PFSK-1 (cell line): ENCODE measurements at regions not wholly inside any gene's neighbourhood (a gene's known extent, or its start where the extent isn't known, plus 50 kb on each side); places are given as distances from the start of the nearest gene placed in this dataset.

ENCODE experiments used
- FOXP2 ChIP-seq: optimal IDR thresholded peaks from 2 replicates; pipeline ENCODE3; 2011; ENCODE audit warnings: borderline replicate concordance, control low read depth, inconsistent platforms; ENCODE audit not compliant: insufficient read depth; ENCODE audit errors: extremely low read length, extremely low read depth
- POLR2AphosphoS5 ChIP-seq: IDR thresholded peaks from 2 replicates; pipeline ENCODE4 v1.6.1; 2012; ENCODE audit warnings: low read depth, mild to moderate bottlenecking, control low read depth, low read length, moderate library complexity
- REST ChIP-seq, 2 experiments: IDR thresholded peaks; 2 replicates each; pipeline versions ENCODE4 v1.6.1 to v1.8.0; 2011 to 2012; ENCODE audit warnings: low read depth in 2 of 2, low read length in 2 of 2, control low read depth in 1 of 2, inconsistent platforms in 1 of 2, mild to moderate bottlenecking in 1 of 2, moderate library complexity in 1 of 2; ENCODE audit not compliant: insufficient read depth in 1 of 2
- SIN3A ChIP-seq: IDR thresholded peaks from 2 replicates; pipeline ENCODE4 v1.6.1; 2012; ENCODE audit warnings: mild to moderate bottlenecking, low read length, moderate library complexity, borderline replicate concordance; ENCODE audit not compliant: insufficient read depth
- TAF1 ChIP-seq: IDR thresholded peaks from 2 replicates; pipeline ENCODE4 v1.6.1; 2012; ENCODE audit warnings: low read length, control low read depth, borderline replicate concordance; ENCODE audit not compliant: insufficient read depth

- TF ChIP-seq REST (IDR thresholded peaks at IDR 0.05; ENCODE audit: insufficient read depth in 1 of 2, low read depth in 2 of 2, low read length in 2 of 2): no peak
- no peak for TF ChIP-seq POLR2AphosphoS5
- TF ChIP-seq FOXP2: no peak
These were observed 165.0 kb downstream of the MAFB start for GRCh38 chr20:40524071-40524470.

- TF ChIP-seq SIN3A (no peak), TAF1 (no peak), POLR2AphosphoS5 (no peak), REST (IDR thresholded peaks at IDR 0.05; ENCODE audit: insufficient read depth in 1 of 2, low read depth in 2 of 2, low read length in 2 of 2) (no peak), FOXP2 (no peak)
These were observed 166.6 kb downstream of the MAFB start for GRCh38 chr20:40522405-40522804.

- no peak for TF ChIP-seq POLR2AphosphoS5
- TF ChIP-seq FOXP2: no peak
- no peak for TF ChIP-seq TAF1
- TF ChIP-seq SIN3A: no peak
- TF ChIP-seq REST (IDR thresholded peaks at IDR 0.05; ENCODE audit: insufficient read depth in 1 of 2, low read depth in 2 of 2, low read length in 2 of 2): no peak
These were observed 167.1 kb downstream of the MAFB start for GRCh38 chr20:40521962-40522361.

- TF ChIP-seq SIN3A (no peak), FOXP2 (no peak)
These were observed 169.1 kb downstream of the MAFB start for GRCh38 chr20:40519918-40520317.

- TF ChIP-seq REST (IDR thresholded peaks at IDR 0.05; ENCODE audit: insufficient read depth in 1 of 2, low read depth in 2 of 2, low read length in 2 of 2) (no peak), FOXP2 (no peak), SIN3A (no peak), TAF1 (no peak), POLR2AphosphoS5 (no peak)
These were observed 176.0 kb downstream of the MAFB start for GRCh38 chr20:40512994-40513393.
